Calu3 (cell line): ENCODE measurements at regions not wholly inside any gene's neighbourhood (a gene's known extent, or its start where the extent isn't known, plus 50 kb on each side); places are given as distances from the start of the nearest gene placed in this dataset.

Experiments used
- BruUV-seq: library from RNA; stranded (reverse); fragments of 400-500 nt; replicated peaks from 2 replicates; lab custom pipeline; 2021; lab: Mats Ljungman, UMichigan
- CTCF ChIA-PET: fragments of 300-600 bp; sonication (Branson Sonifier 250); formaldehyde crosslinking; loops from one replicate; lab custom pipeline; 2022; ENCODE audit warnings: antibody characterized with exemption; lab: Charles Lee
- DNase-seq: peaks from one replicate; pipeline ENCODE4 v3.0.0; 2022
- H3K27ac Mint-ChIP-seq: one replicate; pipeline ENCODE4 v1.8.0; 2022; ENCODE audit warnings: mixed read lengths; ENCODE audit not compliant: unreplicated experiment
- H3K27me3 Mint-ChIP-seq: one replicate; pipeline ENCODE4 v1.8.0; 2022; ENCODE audit warnings: mixed read lengths; ENCODE audit not compliant: unreplicated experiment
- H3K36me3 Mint-ChIP-seq: one replicate; pipeline ENCODE4 v1.8.0; 2022; ENCODE audit warnings: mild to moderate bottlenecking, moderate library complexity, mixed read lengths; ENCODE audit not compliant: insufficient read depth, unreplicated experiment
- H3K4me1 Mint-ChIP-seq: one replicate; pipeline ENCODE4 v1.8.0; 2022; ENCODE audit warnings: mild to moderate bottlenecking, low read depth, mixed read lengths; ENCODE audit not compliant: unreplicated experiment
- H3K4me3 Mint-ChIP-seq: one replicate; pipeline ENCODE4 v1.8.0; 2022; ENCODE audit warnings: mild to moderate bottlenecking, low read depth, moderate library complexity, mixed read lengths; ENCODE audit not compliant: unreplicated experiment
- H3K9me3 Mint-ChIP-seq: one replicate; pipeline ENCODE4 v1.8.0; 2022; ENCODE audit warnings: low read depth, mixed read lengths; ENCODE audit not compliant: unreplicated experiment
- CTCF ChIP-seq: fragments of 200-600 bp; IDR thresholded peaks from one replicate; pipeline ENCODE4 v1.8.0; 2022; ENCODE audit warnings: antibody characterized with exemption; ENCODE audit not compliant: unreplicated experiment
- intact Hi-C: fragments of 100-400 bp; cut with micrococcal nuclease; formaldehyde crosslinking; loops from one replicate; pipeline ENCODE4 v1.10.0; 2022; ENCODE audit not compliant: unreplicated experiment

- H3K4me1 Mint-ChIP-seq: no peaks in the 10 kb centered on the region
- no peak for DNase-seq
- H3K9me3 Mint-ChIP-seq: no peaks in the 10 kb centered on the region
- no peak overlapping the region for H3K4me3 Mint-ChIP-seq
- no peak for TF ChIP-seq CTCF
- H3K27ac Mint-ChIP-seq: no peak overlapping the region
- no peaks in the 10 kb centered on the region for H3K27me3 Mint-ChIP-seq
- intact Hi-C loops: no loop called here
- H3K36me3 Mint-ChIP-seq: no peaks in the 10 kb centered on the region
- CTCF ChIA-PET: no interaction called here
- BruUV-seq: no TSS peak
Measured at GRCh38 chr2:37477921-37478320, 133.5 kb downstream of the QPCT start.

GRCh38 chr2:37481244-37481643 is 136.8 kb downstream of the QPCT start:
- Mint-ChIP-seq H3K27ac (no peak overlapping the region), H3K36me3 (no peaks in the 10 kb centered on the region), H3K9me3 (no peaks in the 10 kb centered on the region), H3K4me3 (no peak overlapping the region), H3K27me3 (peaks cover 19% of the 10 kb centered on the region), H3K4me1 (no peaks in the 10 kb centered on the region)
- intact Hi-C loops: no loop called here
- BruUV-seq: no TSS peak
- no peak for TF ChIP-seq CTCF
- CTCF ChIA-PET: no interaction called here
- no peak for DNase-seq

- DNase-seq: no peak
- CTCF ChIA-PET: interaction anchor here (0.6 kb wide), 1 partner anchor 117 kb away, joined by 3 read pairs; no protein-coding TSS in a partner anchor
- intact Hi-C loops: no loop called here
Measured at GRCh38 chr2:37489041-37489456, 144.6 kb downstream of the QPCT start.

GRCh38 chr2:37489536-37489935 is 145.1 kb downstream of the QPCT start:
- no peak for TF ChIP-seq CTCF
- H3K27me3 Mint-ChIP-seq: peaks cover 22% of the 10 kb centered on the region
- intact Hi-C loops: no loop called here
- H3K9me3 Mint-ChIP-seq: no peaks in the 10 kb centered on the region
- no peak overlapping the region for H3K4me3 Mint-ChIP-seq
- no TSS peak for BruUV-seq
- H3K27ac Mint-ChIP-seq: no peak overlapping the region
- H3K36me3 Mint-ChIP-seq: no peaks in the 10 kb centered on the region
- no peak for DNase-seq
- CTCF ChIA-PET: interaction anchor here (0.6 kb wide), 1 partner anchor 117 kb away, joined by 3 read pairs; no protein-coding TSS in a partner anchor
- no peaks in the 10 kb centered on the region for H3K4me1 Mint-ChIP-seq

More at GRCh38 chr2:37489041-37489456, 144.6 kb downstream of the QPCT start:
- Mint-ChIP-seq H3K4me1 (no peaks in the 10 kb centered on the region), H3K27me3 (peaks cover 24% of the 10 kb centered on the region), H3K9me3 (no peaks in the 10 kb centered on the region), H3K36me3 (no peaks in the 10 kb centered on the region), H3K27ac (no peak overlapping the region), H3K4me3 (no peak overlapping the region)
- TF ChIP-seq CTCF: no peak
- BruUV-seq: no TSS peak
